SU-DHL-6 (cell line): ENCODE measurements at regions not wholly inside any gene's neighbourhood (a gene's known extent, or its start where the extent isn't known, plus 50 kb on each side); places are given as distances from the start of the nearest gene placed in this dataset.

Source experiments
- H2AFZ ChIP-seq: fragments of 200-600 bp; sonication (generic); 2 replicates; pipeline ENCODE4 v1.6.1; 2014; ENCODE audit warnings: low read depth, mild to moderate bottlenecking, moderate library complexity, mixed read lengths, antibody characterized with exemption, low read length; ENCODE audit not compliant: severe bottlenecking
- H3F3A ChIP-seq: fragments of 200-600 bp; shearing (Covaris generic); 2 replicates; pipeline ENCODE4 v1.6.0; 2016; ENCODE audit warnings: antibody characterized with exemption, mild to moderate bottlenecking; ENCODE audit not compliant: insufficient read depth
- H3K27ac ChIP-seq: fragments of 200-600 bp; sonication (generic); 2 replicates; pipeline ENCODE4 v1.5.1; 2016; ENCODE audit warnings: low read depth, mild to moderate bottlenecking, low read length, moderate library complexity, mixed read lengths
- H3K27me3 ChIP-seq: fragments of 200-600 bp; sonication (generic), shearing (Covaris generic); 2 replicates; pipeline ENCODE4 v1.6.0; 2014; ENCODE audit warnings: mild to moderate bottlenecking, low read length
- H3K36me3 ChIP-seq: fragments of 200-600 bp; sonication (generic); 2 replicates; pipeline ENCODE4 v1.6.1; 2014; ENCODE audit warnings: mild to moderate bottlenecking, low read length, mixed read lengths
- H3K4me2 ChIP-seq: fragments of 300-600, 200-600 bp; shearing (Covaris generic), sonication (generic); 2 replicates; pipeline ENCODE4 v1.6.0; 2014; ENCODE audit warnings: low read length, low read depth, mild to moderate bottlenecking; ENCODE audit not compliant: poor library complexity, severe bottlenecking
- H3K4me3 ChIP-seq: fragments of 200-600 bp; sonication (generic); 2 replicates; pipeline ENCODE4 v1.5.1; 2014; ENCODE audit warnings: antibody characterized with exemption, low read length, mild to moderate bottlenecking, mixed read lengths; ENCODE audit not compliant: insufficient read depth, poor library complexity, severe bottlenecking
- H3K79me2 ChIP-seq: fragments of 200-600 bp; sonication (generic); 2 replicates; pipeline ENCODE4 v1.6.1; 2014; ENCODE audit warnings: mild to moderate bottlenecking, low read length, moderate library complexity; ENCODE audit not compliant: insufficient read depth
- H3K9ac ChIP-seq: fragments of 200-600 bp; sonication (generic); 2 replicates; pipeline ENCODE4 v1.7.0; 2014; ENCODE audit warnings: mild to moderate bottlenecking, low read length
- H3K9me2 ChIP-seq: fragments of 200-600 bp; sonication (generic); replicated peaks from 2 replicates; pipeline ENCODE4 v1.6.1; 2014; ENCODE audit warnings: low read length; ENCODE audit not compliant: insufficient read depth
- H3K9me3 ChIP-seq: fragments of 200-600 bp; sonication (generic); 2 replicates; pipeline ENCODE4 v1.6.1; 2014; ENCODE audit warnings: low read length, mixed read lengths; ENCODE audit not compliant: insufficient read depth
- H4K20me1 ChIP-seq: fragments of 200-600 bp; sonication (generic); 2 replicates; pipeline ENCODE4 v1.6.1; 2014; ENCODE audit warnings: low read depth, mild to moderate bottlenecking, antibody characterized with exemption, low read length, moderate library complexity, mixed read lengths
- EZH2phosphoT487 ChIP-seq: fragments of 200-600 bp; sonication (generic), shearing (Covaris generic); conservative IDR thresholded peaks from 2 replicates; pipeline ENCODE4 v1.6.1; 2018; ENCODE audit warnings: mild to moderate bottlenecking, antibody characterized with exemption, low read length, moderate library complexity, mixed read lengths
- TF ChIP-seq, protein P1 (sequence below): fragments of 200-600 bp; sonication (generic); IDR thresholded peaks from one replicate; pipeline ENCODE4 v1.5.1; 2017; ENCODE audit warnings: antibody characterized with exemption, mild to moderate bottlenecking, low read length, moderate library complexity; ENCODE audit not compliant: insufficient read depth, poor library complexity, severe bottlenecking

DNA sequence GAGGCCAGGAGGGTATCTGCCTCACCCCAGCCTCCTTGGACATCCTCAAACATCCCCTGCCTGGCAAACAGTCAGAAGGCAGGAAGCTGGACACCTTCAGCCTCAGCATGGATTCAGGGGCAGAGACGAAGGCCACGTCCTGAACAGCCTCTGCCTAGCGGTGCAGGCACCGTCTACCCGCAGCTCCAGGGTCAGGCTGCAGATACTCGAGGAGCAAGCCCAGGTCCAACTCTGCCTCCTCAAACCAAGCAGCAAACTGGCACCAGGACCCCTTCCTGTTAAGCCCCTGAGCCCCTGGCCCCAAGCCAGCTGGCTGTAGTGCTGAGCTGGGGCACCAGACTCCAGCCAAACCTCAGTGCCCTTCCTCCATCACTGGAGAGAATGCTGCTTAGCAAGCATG is 494.7 kb downstream of the NPHP4 start:
- Histone ChIP-seq H2AFZ (no peak overlapping the region), H4K20me1 (no peaks in the 10 kb centered on the region), H3K9ac (no peak overlapping the region), H3K27me3 (no peaks in the 10 kb centered on the region), H3K79me2 (no peaks in the 10 kb centered on the region), H3K9me2 (no peaks in the 10 kb centered on the region), H3K4me3 (no peak overlapping the region), H3K27ac (no peak overlapping the region), H3K9me3 (no peaks in the 10 kb centered on the region), H3K4me2 (no peak overlapping the region), H3K36me3 (no peaks in the 10 kb centered on the region), H3F3A (no peaks in the 10 kb centered on the region)
- no peak for TF ChIP-seq EZH2phosphoT487
- TF ChIP-seq, protein P1, sequence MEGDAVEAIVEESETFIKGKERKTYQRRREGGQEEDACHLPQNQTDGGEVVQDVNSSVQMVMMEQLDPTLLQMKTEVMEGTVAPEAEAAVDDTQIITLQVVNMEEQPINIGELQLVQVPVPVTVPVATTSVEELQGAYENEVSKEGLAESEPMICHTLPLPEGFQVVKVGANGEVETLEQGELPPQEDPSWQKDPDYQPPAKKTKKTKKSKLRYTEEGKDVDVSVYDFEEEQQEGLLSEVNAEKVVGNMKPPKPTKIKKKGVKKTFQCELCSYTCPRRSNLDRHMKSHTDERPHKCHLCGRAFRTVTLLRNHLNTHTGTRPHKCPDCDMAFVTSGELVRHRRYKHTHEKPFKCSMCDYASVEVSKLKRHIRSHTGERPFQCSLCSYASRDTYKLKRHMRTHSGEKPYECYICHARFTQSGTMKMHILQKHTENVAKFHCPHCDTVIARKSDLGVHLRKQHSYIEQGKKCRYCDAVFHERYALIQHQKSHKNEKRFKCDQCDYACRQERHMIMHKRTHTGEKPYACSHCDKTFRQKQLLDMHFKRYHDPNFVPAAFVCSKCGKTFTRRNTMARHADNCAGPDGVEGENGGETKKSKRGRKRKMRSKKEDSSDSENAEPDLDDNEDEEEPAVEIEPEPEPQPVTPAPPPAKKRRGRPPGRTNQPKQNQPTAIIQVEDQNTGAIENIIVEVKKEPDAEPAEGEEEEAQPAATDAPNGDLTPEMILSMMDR = no peak

DNA sequence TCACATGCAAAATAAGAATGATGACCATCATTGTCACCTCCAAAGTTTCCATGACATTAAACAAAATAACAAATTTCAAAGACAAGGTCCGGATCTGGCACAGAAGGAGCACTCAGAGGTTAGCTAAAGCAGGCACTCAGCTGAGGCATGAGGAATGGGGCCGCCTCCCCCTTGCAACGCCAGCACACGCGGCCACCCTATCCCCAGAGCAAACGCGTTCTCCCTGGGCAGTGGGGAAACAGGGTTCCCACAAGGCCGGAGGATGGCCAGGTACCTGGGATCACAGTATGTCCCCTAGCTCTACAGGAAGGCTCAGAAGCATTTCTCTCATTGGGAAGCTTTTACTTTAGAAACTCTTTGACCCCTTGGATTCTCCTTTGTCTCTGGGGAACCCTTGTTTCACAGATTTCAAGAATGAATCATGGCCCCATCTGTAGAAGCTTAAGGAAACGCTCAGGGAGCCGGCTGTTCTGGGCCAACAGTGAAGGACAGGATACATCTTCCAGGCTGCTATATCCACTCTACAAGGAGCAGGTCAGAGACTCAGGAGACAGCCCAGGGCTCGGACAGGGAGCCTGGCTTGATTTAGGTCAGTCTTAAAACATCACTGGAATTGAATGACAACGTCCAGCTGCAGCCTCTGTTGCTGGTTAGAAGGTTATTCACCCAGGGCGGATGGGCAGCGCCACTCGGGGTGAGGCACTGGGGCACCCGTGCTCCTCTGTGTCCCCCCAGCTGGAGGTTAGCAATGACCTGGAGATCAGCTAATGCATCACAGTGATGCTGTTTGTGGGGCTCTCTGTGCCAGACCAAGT is 496.4 kb downstream of the NPHP4 start:
- H3K9ac ChIP-seq = no peak overlapping the region
- no peak overlapping the region for H3K4me2 ChIP-seq
- no peaks in the 10 kb centered on the region for H3K9me2 ChIP-seq
- H3K36me3 ChIP-seq = no peaks in the 10 kb centered on the region
- H3K9me3 ChIP-seq = no peaks in the 10 kb centered on the region
- H3K4me3 ChIP-seq = no peak overlapping the region
- no peak overlapping the region for H2AFZ ChIP-seq
- H3K27me3 ChIP-seq = no peaks in the 10 kb centered on the region
- no peak overlapping the region for H3K27ac ChIP-seq
- no peaks in the 10 kb centered on the region for H3F3A ChIP-seq
- no peaks in the 10 kb centered on the region for H4K20me1 ChIP-seq
- no peaks in the 10 kb centered on the region for H3K79me2 ChIP-seq
- TF ChIP-seq, protein P1 = no peak
- no peak for TF ChIP-seq EZH2phosphoT487

DNA sequence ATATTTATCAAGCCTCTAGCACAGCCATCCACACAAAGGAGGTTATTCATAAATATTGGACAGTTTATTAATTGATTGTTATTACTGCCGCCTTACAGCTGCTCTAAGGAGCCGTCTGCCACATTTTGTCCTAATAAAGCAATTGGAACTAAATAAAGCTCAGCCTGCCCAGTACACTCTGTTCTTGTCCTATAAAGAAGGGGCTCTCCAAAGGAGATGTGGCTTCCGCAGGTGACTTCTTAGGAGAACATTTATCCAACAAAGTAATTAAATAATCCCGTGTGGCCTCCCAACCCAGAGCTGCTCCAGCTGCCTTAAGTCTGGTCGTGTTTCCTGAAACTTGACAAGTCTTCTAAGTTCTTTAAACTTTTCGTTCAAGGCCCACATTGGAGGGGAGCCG is 497.7 kb downstream of the NPHP4 start:
- Histone ChIP-seq H3K9me3 (no peaks in the 10 kb centered on the region), H2AFZ (no peak overlapping the region)

More for the DNA sequence above, 497.7 kb downstream of the NPHP4 start:
- no peak overlapping the region for H3K4me2 ChIP-seq
- no peaks in the 10 kb centered on the region for H3F3A ChIP-seq
- H3K4me3 ChIP-seq = no peak overlapping the region
- H3K79me2 ChIP-seq = no peaks in the 10 kb centered on the region
- TF ChIP-seq, protein P1 = no peak
- TF ChIP-seq EZH2phosphoT487 = no peak
- H3K9me2 ChIP-seq = no peaks in the 10 kb centered on the region
- H3K27ac ChIP-seq = no peak overlapping the region
- no peak overlapping the region for H3K9ac ChIP-seq
- no peaks in the 10 kb centered on the region for H3K36me3 ChIP-seq
- H4K20me1 ChIP-seq = no peaks in the 10 kb centered on the region
- no peaks in the 10 kb centered on the region for H3K27me3 ChIP-seq
